Posterior cingulate gyrus (tissue), 11 donors: ENCODE measurements at regions not wholly inside any gene's neighbourhood (a gene's known extent, or its start where the extent isn't known, plus 50 kb on each side); places are given as distances from the start of the nearest gene placed in this dataset.

Experiments
- DNase-seq, 10 donors: peaks; one replicate each; pipeline versions ENCODE4 v3.0.0 to v3.0.0-alpha.2; 2020 to 2021; ENCODE audit warnings: mixed read lengths in 3 of 10
- intact Hi-C: fragments of 100-400 bp; cut with DNase I; formaldehyde crosslinking; loops from one replicate; pipeline ENCODE4 v1.15.1; 2023

- intact Hi-C loops: no loop called here
- no peak for DNase-seq
Observed at GRCh38 chr14:45728434-45729225, 475.6 kb upstream of the MIS18BP1 start.

- DNase-seq: no peak
- intact Hi-C loops: no loop called here
Observed at GRCh38 chr14:45727133-45727532, 474.1 kb upstream of the MIS18BP1 start.

GRCh38 chr14:45721472-45721871 lies 468.5 kb upstream of the MIS18BP1 start:
- intact Hi-C loops: no loop called here
- no peak for DNase-seq

GRCh38 chr14:45716572-45716971 lies 463.6 kb upstream of the MIS18BP1 start:
- intact Hi-C loops: no loop called here
- DNase-seq: no peak

- DNase-seq: no peak
- intact Hi-C loops: no loop called here
Observed at GRCh38 chr14:45715946-45716345, 462.9 kb upstream of the MIS18BP1 start.

- intact Hi-C loops: no loop called here
- no peak for DNase-seq
Observed at GRCh38 chr14:45709541-45709940, 456.5 kb upstream of the MIS18BP1 start.

- intact Hi-C loops: no loop called here
- DNase-seq: no peak
Observed at GRCh38 chr14:45705940-45706534, 453.0 kb upstream of the MIS18BP1 start.

- intact Hi-C loops: no loop called here
- no peak for DNase-seq
Observed at GRCh38 chr14:45699471-45699870, 446.5 kb upstream of the MIS18BP1 start.

- intact Hi-C loops: no loop called here
- DNase-seq: no peak
Observed at GRCh38 chr14:45698462-45699134, 445.6 kb upstream of the MIS18BP1 start.

GRCh38 chr14:45686771-45687170 lies 433.8 kb upstream of the MIS18BP1 start:
- intact Hi-C loops: no loop called here

GRCh38 chr14:45680531-45680930 lies 427.5 kb upstream of the MIS18BP1 start:
- intact Hi-C loops: no loop called here
- no peak for DNase-seq

More at GRCh38 chr14:45686771-45687170, 433.8 kb upstream of the MIS18BP1 start:
- DNase-seq: no peak

GRCh38 chr14:45679853-45680252 lies 426.9 kb upstream of the MIS18BP1 start:
- no peak for DNase-seq
- intact Hi-C loops: no loop called here

- no peak for DNase-seq
- intact Hi-C loops: no loop called here
Observed at GRCh38 chr14:45678163-45678562, 425.2 kb upstream of the MIS18BP1 start.

GRCh38 chr14:45673420-45673819 lies 420.4 kb upstream of the MIS18BP1 start:
- intact Hi-C loops: no loop called here

GRCh38 chr14:45664668-45665356 lies 411.8 kb upstream of the MIS18BP1 start:
- DNase-seq: no peak
- intact Hi-C loops: no loop called here

More at GRCh38 chr14:45673420-45673819, 420.4 kb upstream of the MIS18BP1 start:
- DNase-seq: no peak

- no peak for DNase-seq
- intact Hi-C loops: no loop called here
Observed at GRCh38 chr14:45658917-45659299, 405.9 kb upstream of the MIS18BP1 start.

- intact Hi-C loops: no loop called here
- DNase-seq: no peak
Observed at GRCh38 chr14:45658226-45658916, 405.4 kb upstream of the MIS18BP1 start.

GRCh38 chr14:45651890-45652289 lies 398.9 kb upstream of the MIS18BP1 start:
- intact Hi-C loops: no loop called here
- no peak for DNase-seq

GRCh38 chr14:45650754-45651153 lies 397.8 kb upstream of the MIS18BP1 start:
- DNase-seq: no peak
- intact Hi-C loops: no loop called here

GRCh38 chr14:45649051-45649450 lies 396.0 kb upstream of the MIS18BP1 start:
- intact Hi-C loops: no loop called here
- DNase-seq: no peak
